CD4-positive, alpha-beta T cell treated with Interleukin-12 subunit alpha and Interleukin-12 subunit beta, for 1 hour (primary cell): ENCODE measurements at regions not wholly inside any gene's neighbourhood (a gene's known extent, or its start where the extent isn't known, plus 50 kb on each side); places are given as distances from the start of the nearest gene placed in this dataset.

Source experiments
- DNase-seq: peaks from one replicate; pipeline ENCODE4 v3.0.0-alpha.2; 2020

- DNase-seq: no peak
Observed at GRCh38 chr3:152516216-152516615, 247.5 kb downstream of the MBNL1 start.

DNA sequence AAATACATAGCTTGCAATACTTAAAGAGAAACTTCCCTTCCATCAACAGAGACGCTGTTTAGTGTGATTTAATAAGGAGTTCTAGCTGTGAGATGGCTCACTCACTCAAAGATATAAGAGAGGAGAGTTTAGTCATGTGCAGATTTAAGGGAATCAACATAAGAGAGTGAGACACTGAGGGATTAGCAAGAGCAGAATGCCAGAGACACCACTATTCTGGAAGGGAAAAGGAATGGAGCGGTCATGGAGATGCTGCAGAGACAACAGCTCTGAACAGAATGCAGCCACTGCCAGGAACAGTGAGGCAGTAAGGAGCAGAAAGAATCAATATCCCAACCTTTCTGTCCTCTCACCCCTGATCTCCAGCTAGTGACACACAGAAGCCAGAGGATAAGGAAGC is 248.8 kb downstream of the MBNL1 start:
- DNase-seq: no peak

- DNase-seq: no peak
Observed at GRCh38 chr3:152518346-152518745, 249.6 kb downstream of the MBNL1 start.

- no peak for DNase-seq
Observed at GRCh38 chr3:152519376-152519775, 250.6 kb downstream of the MBNL1 start.

DNA sequence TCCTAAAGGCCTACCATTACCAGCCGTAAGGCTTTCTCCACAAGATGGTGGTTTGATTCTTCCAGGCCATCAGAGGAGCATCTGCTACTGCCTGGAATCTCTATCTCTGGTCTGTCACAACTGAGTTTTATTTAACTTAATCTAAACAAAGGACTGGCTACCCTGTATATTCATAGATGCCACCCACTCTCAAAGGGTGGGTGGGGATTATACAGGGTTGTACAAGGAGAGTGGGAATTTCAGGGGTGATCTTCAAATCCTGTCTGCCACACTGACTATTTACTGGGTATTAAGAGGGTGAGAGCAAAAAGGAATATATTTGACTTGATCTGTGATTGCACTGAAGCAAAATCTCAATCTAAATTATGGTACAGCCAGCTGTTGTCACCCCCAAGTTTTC is 253.3 kb downstream of the MBNL1 start:
- DNase-seq: no peak

DNA sequence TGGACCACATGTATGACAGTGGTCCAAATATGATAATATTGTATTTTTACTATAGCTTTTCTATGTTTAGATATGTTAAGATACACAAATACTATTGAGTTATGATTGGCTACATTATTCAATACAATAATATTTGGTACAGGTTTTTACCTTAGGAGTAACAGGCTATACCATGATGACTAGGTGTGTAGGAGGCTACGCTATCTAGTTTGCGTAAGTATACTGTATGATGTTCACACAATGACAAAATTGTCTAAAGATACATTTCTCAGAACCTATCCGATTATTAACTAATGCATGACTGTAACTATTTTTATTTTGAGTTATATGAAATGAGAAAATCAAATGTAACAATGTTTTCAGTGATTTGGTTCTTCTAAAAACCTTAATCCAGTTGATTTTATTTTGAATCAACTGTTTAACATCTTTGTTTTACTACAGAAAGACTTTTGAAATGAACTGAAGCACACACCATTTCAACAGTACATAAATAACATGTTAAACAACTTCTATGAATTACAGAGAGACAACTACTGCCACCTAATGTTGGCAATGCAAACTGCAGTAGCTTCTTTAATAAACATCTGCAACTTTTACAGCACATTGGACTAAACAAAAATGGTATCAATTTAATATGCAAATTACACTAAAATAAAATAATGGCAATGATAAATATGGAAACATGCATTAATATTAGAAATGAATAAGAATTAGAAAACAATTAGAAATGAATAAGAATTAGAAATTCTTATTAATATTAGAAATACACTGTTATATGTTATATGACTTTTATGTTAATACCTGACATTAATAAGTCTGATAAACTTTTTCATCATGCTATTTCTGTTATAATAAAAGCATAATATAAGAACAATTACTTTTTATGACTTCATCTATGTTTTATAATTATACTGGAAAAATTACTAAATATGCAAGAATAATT is 255.7 kb downstream of the MBNL1 start:
- peak; percentile 57 for DNase-seq

DNA sequence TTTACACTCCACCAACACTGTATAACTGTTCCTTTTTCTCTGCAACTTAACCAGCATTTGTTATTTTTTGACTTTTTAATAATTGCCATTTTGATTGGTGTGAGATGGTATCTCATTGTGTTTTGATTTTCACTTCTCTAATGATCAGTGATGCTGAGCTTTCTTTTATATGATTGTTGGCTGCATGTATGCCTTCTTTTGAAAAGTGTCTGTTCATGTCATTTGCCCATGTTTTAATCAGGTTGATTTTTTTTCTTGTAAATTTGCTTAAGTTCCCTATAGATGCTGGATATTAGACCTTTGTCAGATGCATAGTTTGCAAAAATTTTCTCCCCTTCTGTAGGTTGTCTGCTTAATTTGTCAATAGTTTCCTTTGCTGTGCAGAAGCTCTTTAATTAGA is 263.0 kb downstream of the MBNL1 start:
- DNase-seq: no peak

GRCh38 chr3:152538518-152538917 is 269.8 kb downstream of the MBNL1 start:
- no peak for DNase-seq

GRCh38 chr3:152539191-152539764 is 270.5 kb downstream of the MBNL1 start:
- no peak for DNase-seq

DNA sequence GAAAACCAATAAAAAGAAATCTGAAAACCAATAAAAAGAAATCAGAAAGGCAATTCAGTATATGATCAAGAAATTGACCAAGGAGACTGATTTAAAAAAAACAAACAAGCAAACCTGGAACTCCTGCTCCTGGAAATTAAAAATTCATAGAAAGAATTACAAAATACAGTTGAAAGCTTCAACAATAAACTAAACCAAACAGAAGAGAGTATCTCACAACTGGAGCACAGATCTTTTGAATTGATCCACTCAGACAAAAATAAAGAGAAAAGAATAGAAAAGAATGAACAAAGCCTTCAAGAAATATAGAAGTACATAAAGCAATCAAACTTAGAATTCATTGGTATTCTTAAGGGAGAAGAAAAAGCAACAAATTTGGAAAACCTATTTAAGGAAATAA is 271.4 kb downstream of the MBNL1 start:
- DNase-seq: no peak

DNA sequence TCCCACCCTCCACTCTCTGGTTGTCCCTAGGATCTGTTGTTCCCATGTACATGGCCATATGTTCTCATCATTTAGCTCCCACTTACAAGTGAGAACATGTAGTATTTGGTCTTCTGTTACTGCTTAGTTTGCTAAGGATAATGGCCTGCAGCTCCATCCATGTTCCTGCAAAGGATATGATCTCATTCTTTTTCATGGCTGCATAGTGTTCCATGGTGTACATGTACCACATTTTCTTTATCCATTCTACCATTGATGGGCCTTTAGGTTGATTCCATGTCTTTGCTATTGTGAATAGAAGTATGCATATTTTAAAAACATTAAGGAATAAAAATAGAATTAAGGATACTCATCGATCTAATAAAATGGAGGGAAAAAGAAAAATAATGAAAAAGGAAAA is 278.4 kb downstream of the MBNL1 start:
- no peak for DNase-seq

DNA sequence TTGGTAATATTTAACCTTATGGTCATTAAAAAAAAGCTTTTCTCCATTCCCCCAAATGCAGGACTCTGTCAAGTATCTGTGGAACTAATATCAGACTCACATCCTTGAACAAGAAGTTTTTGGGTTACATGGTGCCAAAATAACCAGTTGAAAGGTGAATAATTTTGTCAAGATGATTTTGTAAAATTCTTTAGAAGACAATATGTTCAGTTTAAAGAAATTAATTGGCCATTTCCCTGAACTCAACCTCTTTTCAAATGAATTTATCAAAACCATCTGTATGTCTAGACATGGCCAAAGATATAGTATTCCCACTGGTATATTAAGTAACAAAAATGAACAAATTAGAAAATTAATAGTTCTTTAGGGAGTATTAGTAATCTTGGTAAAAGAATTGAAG is 280.5 kb downstream of the MBNL1 start:
- no peak for DNase-seq

- no peak for DNase-seq
Observed at GRCh38 chr3:152550284-152550683, 281.6 kb downstream of the MBNL1 start.

DNA sequence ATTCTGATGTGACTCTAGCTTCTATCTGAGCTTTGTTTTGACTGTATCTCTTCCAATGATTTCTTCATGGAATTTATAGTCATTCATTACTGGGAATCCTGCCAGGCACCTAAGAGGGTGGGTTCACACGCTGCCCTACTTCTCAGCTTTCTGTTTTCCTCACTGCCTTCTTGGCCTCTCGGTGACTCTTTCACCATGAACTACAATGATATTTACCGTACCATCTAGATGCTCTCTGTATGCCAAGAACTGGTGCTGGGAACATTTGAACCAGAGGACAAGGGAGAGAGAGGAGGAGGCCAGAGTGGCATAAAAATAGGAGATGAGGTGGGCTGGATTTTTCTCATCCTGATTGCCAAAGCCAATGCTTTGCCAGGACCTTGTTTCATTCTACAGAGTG is 280.0 kb upstream of the P2RY1 start:
- no peak for DNase-seq

DNA sequence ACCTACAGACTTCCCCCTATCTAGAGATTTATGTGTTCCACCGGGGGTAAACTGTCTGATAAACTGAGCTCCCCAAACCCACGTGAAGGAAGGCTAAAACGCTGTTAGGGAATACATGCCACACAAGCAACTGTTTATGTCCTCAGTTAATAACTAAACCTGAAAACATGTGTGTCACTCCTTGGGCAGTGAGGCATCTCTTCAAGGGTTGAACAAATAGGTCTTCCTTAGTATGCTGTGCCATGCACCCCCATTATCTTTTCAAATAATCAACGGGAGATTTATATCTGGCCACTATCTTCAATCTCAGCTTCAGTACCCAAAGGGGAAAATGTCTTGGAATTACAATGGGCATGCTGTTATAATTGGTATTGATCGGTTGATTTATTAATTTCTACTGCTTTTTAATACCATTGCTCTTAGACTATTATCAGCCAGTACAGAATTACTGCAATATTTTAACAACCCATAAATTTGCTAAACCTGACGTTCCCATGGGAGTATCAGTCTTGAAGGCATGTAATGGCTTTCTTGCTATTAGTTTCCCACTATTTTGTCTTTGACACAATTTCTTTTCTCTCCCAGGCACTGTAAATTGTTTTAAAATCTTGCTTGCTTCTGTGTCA is 279.2 kb upstream of the P2RY1 start:
- DNase-seq: no peak

GRCh38 chr3:152556731-152557254 is 278.1 kb upstream of the P2RY1 start:
- DNase-seq: no peak

DNA sequence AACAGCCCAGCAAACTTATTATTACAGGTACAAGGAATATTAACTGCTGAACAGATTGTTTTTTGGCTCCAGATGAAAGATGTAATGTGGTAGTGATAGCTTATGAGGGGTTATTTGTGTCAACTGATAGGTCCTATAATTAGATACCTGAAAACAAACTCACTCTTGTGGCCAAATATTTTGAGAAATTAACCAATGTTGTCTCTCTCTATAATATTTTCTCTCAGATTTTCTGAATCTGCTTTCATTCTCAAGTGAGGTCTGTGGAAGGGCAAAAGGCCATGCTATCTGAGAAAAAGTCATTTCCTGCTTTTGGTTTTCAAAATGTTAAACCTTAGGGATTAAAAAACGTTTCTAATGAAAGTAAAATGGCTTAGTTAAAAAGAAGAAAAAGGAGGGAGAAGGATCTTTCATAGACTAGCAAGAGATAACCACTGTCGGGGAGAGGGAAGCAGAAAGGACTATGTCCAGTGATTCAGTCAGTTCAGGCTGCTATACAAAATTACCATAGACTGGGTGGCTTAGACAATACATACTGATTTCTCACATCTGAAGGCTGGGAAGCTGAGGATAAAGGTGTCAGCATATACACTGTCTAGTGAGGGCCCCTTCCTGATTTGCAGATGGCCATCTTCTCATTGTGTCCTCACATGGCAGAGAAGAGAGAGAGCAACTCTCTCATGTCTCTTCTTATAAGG is 277.5 kb upstream of the P2RY1 start:
- no peak for DNase-seq

- no peak for DNase-seq
Observed at GRCh38 chr3:152558386-152558785, 276.5 kb upstream of the P2RY1 start.

- DNase-seq: no peak
Observed at GRCh38 chr3:152559246-152559645, 275.7 kb upstream of the P2RY1 start.

GRCh38 chr3:152564459-152564858 is 270.5 kb upstream of the P2RY1 start:
- no peak for DNase-seq

- DNase-seq: peak; percentile 10
Observed at GRCh38 chr3:152574461-152575079, 260.4 kb upstream of the P2RY1 start.

- DNase-seq: no peak
Observed at GRCh38 chr3:152578769-152579168, 256.2 kb upstream of the P2RY1 start.

DNA sequence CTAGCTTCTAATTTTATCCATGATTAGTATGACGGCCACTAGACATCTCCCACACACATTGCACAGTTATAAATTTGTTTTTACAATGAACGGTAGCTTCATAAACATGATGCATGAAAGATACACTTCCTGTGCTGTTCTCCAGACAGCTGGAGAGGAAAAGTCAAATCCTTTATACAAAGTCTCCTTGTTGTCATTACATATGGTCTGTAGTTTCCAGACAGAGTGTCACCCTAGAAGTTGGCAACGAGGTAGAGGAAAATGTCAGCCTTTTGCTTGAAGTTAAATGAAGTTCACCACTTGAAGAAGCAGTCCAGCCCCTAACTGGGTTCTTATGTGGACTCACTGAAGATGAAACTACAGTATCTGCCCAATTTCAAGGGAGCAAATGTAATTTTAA is 253.0 kb upstream of the P2RY1 start:
- DNase-seq: no peak
